ENCODE measurements at regions not wholly inside any gene's neighbourhood (a gene's known extent, or its start where the extent isn't known, plus 50 kb on each side); places are given as distances from the start of the nearest gene placed in this dataset.

DNA sequence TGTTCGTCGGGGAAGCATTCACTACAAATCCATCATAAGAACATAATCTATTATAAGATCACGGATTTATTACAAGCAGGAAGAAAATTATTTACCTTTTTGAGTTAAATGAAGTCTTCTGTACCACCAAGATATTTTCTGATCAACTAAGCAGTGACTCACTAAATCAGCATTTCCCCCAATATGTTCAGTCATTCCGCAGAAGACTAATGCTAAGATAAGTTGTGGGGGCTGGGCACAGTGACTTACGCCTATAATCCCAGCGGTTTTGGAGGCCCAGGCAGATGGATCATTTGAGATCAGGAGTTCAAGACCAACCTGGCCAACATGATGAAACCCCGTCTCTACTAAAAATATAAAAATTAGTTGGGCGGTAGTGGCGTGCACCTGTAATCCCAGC, 144.2 kb upstream of the EGR2 start:
- TF ChIP-seq, protein P1, sequence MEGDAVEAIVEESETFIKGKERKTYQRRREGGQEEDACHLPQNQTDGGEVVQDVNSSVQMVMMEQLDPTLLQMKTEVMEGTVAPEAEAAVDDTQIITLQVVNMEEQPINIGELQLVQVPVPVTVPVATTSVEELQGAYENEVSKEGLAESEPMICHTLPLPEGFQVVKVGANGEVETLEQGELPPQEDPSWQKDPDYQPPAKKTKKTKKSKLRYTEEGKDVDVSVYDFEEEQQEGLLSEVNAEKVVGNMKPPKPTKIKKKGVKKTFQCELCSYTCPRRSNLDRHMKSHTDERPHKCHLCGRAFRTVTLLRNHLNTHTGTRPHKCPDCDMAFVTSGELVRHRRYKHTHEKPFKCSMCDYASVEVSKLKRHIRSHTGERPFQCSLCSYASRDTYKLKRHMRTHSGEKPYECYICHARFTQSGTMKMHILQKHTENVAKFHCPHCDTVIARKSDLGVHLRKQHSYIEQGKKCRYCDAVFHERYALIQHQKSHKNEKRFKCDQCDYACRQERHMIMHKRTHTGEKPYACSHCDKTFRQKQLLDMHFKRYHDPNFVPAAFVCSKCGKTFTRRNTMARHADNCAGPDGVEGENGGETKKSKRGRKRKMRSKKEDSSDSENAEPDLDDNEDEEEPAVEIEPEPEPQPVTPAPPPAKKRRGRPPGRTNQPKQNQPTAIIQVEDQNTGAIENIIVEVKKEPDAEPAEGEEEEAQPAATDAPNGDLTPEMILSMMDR (IDR thresholded peaks at IDR 0.05; ENCODE audit: extremely low read depth in 1 of 2, insufficient read depth in 1 of 2, low read depth in 1 of 2, low read length in 2 of 2): no peak
- TF ChIP-seq EZH2 (IDR thresholded peaks at IDR 0.05; ENCODE audit: borderline replicate concordance, low read depth, low read length, severe bottlenecking) (no peak), POLR2A (IDR thresholded peaks at IDR 0.05; ENCODE audit: low read depth, low read length) (no peak), JUN (IDR thresholded peaks at IDR 0.05; ENCODE audit: borderline replicate concordance, insufficient read depth, insufficient read length, low read depth) (no peak), FOS (IDR thresholded peaks at IDR 0.05; ENCODE audit: borderline replicate concordance, insufficient read depth, low read length) (no peak), POLR2AphosphoS5 (IDR thresholded peaks at IDR 0.05; ENCODE audit: insufficient read depth, low read depth, low read length) (no peak), MYC (IDR thresholded peaks at IDR 0.05; ENCODE audit: low read depth, low read length) (no peak), GATA2 (IDR thresholded peaks at IDR 0.05; ENCODE audit: insufficient read depth, insufficient read length, low read depth, low read length) (no peak)
- TF ChIP-seq, protein P2, sequence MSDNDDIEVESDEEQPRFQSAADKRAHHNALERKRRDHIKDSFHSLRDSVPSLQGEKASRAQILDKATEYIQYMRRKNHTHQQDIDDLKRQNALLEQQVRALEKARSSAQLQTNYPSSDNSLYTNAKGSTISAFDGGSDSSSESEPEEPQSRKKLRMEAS (IDR thresholded peaks at IDR 0.05; ENCODE audit: insufficient read depth, insufficient read length): no peak

Measured in endothelial cell of umbilical vein (primary cell).